HG03432 (cell line): ENCODE measurements at regions not wholly inside any gene's neighbourhood (a gene's known extent, or its start where the extent isn't known, plus 50 kb on each side); places are given as distances from the start of the nearest gene placed in this dataset.
"Not testable (repeated sequence)": the region's sequence is repeated elsewhere in the genome, so short reads cannot be mapped to it uniquely, and the experiment has no call there.

Source experiments
- ATAC-seq: cut with Tn5 transposase; IDR thresholded peaks from one replicate; pipeline ENCODE4 v1.9.1; 2021; ENCODE audit warnings: mild to moderate bottlenecking, moderate library complexity; ENCODE audit not compliant: unreplicated experiment

DNA sequence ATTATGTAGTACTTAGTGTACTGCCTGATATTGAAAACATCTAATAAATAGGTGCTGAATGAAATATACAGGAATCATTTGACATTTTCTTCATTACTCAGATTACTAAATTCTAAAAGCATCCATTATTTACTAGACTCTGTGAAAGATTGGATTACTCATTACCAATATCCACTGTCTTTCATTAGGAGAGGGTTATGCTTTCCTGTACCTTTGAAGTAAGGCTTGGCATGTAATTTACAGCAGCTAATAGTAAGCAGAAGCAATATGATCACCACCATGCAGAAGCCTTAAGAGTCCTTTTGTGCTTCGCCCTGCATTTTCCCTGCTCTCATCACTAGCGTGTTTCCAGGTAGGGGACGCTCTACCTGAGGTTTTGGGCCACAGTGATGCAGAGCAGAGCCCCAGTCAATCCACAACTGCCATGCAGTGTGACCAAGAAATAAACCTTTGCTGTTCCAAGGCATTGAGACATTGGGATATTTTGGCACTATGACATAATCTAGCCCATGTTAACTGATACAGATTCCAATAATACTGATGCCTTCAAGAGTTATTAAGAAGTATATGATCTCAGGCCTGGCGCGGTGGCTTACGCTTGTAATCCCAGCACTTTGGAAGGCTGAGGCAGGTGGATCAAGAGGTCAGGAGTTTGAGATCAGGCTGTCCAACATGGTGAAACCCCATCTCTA, 502.8 kb upstream of the MARCKS start:
- no peak for ATAC-seq

DNA sequence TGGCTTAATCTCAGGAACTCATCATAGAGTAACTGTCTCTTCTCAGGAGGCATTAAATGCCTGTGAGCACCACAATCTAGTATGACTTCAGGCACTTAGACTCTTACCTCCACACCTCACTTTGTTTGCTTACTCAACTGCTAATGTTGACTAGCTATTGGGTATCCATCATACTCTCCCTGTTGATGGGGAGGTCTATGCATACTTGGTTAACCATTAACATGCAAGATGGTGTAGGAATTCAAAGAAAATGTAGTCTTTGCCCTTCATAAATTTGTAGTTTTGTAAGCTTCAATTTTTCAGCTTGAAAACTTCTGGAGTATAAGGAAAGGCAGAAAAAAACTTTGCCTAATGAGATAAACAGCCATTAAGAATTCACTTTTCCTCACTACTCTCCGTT, 501.0 kb upstream of the MARCKS start:
- no peak for ATAC-seq

DNA sequence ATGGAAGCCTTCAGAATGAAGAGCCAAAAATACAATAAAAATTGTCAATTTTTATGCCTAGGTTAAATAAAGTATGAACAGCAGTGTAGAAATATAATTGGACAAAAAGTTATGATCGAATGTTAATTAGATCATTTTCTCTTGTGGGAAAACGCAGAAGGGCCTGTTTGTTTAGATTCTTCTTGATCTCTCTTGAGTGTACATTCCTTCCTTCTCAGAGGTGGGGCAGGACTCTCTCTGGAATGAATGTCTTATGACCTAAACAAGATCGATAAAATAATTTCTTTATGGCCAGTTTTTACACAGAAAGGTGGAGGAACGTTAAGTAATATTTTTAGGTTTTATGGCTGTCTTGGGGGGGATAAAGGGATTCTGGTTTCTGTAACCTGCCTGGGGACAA, 500.1 kb upstream of the MARCKS start:
- ATAC-seq = no peak

DNA sequence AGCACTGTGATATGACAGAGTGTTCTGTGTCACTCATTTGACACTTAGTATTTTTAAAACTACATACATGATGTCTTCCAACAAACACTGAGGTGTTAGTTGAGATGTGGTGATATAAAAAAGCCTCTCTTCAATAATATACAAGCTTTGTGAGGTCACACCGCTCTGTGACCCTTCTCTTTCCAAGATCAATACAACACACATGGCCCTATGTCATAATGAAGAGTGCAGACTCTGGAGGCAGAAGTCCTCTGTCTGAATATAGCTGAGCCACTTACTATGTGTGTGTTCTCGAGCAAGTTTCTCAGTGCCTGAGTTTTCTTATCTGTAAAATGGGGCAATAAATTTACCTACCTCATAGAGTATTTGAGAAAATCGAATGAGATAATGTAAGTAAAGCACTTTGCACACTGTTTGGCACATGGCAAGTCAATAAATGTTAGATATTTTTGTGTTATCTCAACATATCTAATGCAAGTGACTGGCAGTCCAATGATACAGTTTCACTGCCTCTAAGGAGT, 499.0 kb upstream of the MARCKS start:
- no peak for ATAC-seq

DNA sequence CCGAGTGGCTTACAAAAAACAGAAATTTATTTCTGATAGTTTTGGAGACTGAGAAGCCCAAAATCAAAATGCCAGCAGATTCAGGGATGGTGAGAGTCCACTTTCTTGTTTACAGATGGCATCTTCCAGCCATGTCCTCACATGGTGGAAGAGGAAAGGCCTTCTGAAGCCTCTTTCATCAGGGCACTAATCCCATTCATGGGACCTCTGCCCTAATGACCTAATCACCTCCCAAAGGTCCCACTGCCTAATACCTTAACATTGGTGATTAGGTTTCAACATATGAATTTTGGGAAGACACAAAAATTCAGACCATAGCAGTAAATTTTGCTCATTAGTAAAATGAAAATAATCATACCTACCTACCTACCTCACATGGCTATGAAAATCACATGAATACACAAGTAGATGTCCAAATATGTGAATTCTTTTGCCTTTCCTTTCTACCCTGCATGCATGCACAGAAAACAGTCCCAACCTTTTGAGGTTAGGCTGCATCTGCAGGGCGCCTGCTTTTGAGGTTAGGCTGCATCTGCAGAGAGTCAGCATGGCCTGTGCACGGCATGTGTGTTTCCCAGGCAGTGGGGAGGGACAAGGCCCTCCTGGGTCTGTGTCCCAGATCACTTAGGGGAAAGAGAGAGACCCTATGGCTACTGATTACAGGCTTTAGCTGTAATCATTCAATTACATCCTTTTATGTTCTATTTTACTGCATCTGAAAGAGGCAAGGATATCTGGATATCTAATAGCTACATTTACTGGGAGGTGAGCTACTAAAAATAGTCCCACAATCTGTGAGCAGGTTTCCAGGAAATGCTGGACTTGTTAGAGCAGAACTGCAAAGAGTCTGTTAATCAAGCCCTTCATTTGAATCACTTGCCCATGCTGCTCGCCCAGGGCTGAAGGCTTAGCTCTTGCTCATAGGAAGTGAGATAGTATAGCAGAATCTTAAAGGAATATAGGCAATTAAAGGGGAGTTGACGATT, 497.7 kb upstream of the MARCKS start:
- no peak for ATAC-seq

DNA sequence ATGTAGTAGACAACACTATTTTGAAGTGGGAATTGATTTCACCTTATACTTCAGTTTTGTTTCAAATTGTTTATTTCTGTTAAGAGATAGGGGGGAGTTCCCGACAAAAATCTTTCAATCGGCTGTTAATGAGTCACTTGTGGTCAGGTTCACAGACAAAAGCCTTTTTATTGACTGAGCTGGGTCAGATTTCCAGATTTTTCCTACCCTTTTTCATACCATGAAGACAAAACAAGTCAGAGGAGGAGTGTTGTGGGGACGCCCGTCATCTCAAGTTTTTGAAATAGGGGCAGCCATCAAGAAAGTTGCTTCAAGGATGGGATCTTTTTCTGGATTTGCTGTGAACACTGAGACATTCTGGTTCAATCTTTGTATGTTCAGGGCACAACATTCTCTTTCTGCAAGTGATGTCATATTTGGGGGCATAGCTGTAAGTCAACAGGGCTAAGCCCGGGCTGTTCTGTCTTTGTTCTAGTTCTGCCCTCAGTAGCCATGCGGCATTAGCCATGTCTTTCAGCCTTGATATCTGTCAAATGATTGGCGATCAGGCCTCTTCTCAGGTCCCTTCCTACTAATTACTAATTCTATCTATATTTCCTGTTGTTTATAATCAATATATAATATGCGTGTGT, 496.0 kb upstream of the MARCKS start:
- ATAC-seq = no peak

DNA sequence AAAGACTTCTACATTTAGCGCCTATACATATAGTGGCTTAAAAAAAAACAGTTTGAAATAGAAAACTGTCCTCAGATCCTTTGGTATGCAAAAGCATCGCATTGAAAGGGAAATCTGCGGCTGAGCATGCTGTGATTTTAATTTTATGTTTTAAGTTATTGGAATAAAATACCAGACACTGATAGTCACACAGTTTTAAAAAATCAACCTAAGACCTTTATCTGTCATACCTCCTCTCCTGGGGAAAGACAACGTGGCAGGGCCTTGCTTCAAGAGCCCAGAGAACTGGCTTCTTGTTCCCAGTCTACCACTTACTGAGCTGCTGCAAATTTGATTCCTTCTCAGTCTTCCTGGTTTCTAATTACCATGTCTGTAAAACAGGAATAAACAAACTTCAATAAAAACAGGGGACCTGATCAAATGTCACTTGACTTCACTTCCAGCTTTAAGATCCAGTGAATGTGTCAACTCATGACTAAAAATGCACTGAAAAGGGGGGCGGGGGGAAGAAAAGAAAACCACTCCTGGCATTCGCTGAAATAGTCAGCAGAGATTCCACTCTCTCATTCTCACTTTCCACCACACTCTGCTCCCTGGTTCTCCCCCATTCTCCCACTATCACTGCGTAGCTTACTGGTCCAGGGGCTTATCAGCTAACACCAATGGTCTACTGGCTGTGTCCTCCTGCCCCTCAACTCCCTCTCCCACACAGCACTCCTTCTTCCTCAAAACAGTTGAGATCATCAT, 494.7 kb upstream of the MARCKS start:
- no peak for ATAC-seq

DNA sequence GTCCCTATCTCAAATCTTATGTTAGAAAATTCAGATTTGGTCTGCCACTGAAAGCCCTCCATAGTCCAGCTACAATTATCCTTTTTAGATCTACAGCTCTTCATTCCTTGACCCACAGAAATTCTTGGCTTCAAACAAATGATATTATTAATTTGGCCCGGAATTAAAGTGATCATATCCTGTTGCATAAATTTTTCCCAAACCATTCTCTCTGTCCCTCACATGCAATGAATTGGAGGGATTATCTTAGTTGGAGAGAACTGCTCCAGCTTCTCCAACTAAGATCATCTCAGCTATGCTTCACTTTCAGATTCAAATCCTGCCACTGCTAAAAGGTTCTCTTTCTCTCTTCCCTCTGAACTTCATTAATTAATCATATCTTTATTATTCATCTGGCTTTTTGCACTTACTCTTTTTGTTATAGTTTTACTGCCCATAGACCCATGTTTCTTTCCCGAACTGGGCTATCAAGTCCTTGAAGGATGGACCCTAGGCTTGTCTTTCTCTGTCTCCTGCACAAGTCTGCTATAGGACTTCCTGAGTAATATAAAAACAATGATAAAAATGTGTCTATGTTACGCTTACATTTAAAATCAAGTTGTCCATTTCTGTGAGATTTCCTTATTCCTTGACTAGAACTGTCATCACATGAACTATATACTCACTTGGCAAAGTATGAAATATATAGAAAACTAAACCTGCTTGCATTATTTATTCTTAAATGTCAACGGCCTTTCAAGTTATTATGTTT, 493.9 kb upstream of the MARCKS start:
- no peak for ATAC-seq

DNA sequence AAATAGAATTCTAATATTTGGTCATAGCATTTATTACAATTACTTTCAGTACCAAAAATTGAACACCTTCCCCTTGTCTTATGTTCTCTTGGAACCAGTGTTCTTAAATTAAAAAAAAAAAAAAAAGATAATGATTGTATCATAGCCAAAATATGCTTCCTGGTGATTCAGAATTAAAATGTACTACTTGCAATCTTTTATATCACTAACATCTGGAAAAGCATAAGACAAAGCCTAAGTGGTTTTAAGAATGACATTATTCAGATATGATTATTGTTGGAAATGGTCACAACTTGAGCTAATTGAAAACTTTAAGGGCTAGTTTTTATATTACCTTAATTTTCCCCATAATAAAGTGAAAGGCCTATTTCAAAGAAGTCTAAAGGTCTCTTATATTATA, 493.3 kb upstream of the MARCKS start:
- no peak for ATAC-seq

DNA sequence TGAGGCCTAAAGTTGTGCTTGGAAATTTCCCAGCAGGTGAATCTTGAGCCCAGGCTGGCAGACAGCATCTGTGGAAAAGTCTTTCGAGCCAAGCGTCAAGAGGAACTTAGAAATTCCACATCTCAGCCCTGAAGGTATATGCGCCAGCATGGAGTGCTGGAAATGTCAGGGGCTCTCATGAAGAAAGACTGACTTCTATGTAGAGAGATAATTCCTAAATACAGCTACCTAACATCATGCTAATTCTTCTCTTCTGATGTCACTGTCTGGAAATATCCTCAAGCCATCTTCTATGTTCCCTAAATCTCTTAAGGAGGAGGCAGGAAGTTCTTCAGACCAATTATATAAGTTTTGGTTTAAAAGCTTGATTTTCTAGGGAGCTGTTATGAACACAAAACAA, 492.4 kb upstream of the MARCKS start:
- no peak for ATAC-seq

DNA sequence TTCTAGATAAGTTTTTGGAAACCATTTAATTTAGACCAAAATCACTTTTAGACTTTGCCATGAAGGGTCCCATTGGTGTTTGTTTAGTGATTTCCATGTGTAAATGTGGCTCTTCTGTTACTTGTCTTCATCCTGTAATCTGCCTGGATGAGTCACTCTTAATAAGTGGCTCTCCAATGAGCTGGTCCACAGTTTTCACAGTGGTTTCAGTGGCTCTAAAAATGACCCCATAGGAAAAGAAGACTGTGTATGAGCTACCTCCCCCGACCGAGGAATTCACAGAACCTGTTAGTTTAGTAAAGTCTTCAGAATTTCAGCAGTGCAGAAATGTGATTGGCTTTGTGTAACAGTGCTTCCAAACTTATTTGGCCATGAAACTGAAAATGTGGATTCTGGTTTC, 492.0 kb upstream of the MARCKS start:
- ATAC-seq = no peak

DNA sequence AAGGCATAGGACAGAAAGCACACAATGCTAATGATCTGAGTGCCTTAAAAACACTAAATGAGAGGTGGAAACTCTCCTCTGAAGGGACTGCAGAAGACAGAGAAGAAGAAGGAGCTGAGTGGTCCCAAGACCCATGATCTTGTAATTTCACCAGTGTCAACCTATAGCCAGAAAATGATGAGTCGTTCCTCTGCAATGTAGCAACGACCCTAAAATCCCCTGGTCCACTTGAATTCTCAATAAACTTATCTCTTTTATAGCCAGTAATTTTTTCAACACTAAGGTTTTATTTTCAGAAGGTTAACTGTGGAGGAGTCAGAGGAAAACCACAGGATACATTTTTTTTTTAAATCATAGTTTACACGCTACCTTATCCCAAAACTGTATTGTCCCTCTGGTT, 490.6 kb upstream of the MARCKS start:
- no peak for ATAC-seq

DNA sequence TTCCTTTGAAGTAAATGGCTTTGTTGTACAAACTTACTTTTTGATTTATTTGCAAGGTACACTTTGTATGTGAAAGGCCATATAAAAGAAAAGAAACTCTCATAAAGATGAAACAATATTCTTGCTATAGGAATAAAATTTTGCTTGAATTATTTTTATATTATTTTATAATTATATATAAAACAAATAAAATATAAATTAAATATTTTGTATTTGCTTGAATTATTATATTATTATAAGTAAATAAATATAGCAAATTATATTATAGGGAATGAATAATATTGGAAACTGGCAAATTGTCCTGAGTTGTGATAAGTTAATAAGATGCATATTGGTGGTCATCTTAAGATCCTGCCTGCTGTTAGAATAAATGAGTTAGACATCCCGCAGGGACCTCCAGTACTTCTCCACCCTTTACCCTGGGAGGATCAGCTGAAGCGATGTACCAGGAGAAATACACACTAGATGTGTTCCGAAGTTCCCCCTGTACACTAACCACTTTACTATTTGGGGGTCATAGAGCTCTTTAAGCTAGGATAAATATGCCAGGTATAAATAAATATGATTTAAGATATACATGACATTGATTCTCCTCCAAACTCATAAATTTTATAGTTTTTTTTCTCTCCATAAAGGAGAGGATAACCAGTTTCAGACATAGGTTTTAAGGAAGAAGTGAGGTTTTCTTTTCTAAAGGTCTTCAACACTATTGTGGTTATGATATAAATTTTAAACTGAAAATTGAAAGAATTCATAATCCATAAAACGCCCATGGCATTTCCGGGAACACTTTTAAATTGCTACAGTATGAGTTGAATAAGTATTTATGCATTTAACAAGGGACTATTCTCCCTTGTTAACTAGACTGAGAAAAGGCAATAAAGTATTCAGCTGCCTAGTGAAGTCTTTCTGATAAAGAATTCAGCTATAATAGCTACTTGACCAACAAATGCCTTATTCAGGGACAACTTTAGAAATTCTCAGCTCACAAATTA, 486.3 kb upstream of the MARCKS start:
- ATAC-seq = no peak

DNA sequence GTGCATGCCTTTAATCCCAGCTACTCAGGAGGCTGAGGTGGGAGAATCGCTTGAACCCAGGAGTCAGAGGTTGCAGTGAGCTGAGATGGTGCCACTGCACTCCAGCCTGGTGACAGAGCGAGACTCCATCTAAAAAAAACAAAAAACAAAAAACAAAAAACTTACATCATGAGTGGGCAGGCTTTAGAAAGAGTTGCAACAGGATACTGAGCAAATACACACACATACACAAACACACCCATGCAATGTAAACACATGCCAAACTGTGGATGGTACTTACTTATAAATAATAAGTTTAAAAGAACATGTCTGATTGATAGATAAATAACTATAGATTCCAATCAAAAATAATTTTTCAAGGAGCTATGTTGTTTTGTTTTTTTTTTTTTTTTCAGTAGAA, 481.7 kb upstream of the MARCKS start:
- not testable (repeated sequence) for ATAC-seq

DNA sequence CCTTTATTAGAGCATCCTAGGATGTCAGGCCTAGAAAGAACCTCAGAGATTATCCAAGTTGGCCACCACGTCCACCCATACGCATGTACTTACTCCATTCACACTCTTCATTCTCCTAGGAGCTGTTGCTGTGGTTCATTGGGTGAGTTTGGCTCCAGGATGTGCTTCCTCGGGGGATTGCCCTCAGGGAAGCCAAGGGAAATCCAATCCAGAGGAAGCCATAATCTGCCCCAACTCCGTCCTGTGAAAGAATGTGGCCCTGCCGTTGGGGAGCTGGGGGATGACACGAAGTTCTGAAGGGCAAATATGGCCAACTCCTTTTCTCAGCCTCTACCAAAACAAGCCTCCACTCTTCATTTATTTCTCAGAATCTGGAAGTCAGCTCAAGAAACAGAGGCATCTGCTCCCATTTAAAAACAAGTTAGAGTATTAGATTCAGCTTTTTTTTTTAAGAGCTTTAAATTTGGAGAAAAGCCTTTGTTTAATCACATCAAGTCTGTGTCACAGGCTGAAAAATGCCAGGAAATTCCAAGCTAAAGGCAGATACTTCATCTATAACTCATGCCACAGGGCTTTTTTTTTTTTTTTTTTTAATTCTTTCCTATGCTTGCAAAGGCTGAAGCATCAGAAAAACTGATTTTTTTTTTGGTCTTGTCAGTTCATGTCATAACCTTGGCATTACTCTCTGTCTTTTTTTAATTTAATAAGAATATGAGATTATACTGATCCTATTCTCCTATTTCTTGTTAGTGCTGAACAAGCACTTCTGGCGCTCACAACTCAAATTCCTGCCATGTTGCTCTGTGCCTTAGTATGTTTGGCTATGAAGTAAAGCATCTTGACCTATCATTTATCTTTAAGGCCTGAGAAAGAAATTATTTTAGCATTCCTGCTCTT, 480.9 kb upstream of the MARCKS start:
- ATAC-seq = no peak

DNA sequence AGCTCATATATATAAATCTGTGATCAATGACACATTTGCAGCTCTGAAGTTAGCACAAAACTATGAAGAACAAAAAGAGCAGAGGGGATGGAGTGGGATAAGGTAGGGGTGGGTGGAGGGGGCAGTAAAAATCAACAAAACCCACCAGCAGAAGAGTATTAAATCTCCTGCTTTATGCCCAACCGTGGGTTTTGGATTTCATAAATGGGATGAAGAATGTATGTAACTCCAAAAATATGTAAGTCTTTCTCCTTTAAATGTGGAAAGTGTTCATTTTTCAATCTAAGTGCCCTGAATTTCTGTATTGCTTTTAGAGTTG, 480.3 kb upstream of the MARCKS start:
- ATAC-seq = no peak

DNA sequence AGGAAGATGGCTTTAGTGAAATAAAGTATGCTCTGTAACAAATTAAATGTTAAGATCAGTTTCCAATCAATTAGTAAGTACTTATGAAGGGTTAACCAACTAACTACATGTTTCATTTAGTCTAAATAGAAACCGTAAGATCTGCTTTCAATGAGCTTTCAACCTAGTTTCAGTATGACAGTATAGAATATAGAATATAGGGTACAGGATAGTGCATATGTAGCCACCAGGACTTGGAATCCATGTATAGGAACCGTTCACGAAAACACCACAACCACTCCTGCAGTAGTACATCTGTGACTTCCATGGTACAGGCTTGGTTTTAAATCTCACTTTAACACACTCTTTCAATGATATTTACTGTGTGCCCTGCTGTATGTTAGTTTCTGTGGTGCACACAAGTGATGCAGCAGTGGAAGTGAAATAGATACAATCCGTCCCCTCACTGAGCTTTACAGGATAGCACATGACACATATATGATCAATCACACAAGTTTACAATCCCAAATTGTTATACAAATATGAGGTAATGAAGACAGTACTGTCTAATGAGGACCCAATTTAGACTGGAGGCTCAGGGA, 479.7 kb upstream of the MARCKS start:
- peak; percentile 78 for ATAC-seq

DNA sequence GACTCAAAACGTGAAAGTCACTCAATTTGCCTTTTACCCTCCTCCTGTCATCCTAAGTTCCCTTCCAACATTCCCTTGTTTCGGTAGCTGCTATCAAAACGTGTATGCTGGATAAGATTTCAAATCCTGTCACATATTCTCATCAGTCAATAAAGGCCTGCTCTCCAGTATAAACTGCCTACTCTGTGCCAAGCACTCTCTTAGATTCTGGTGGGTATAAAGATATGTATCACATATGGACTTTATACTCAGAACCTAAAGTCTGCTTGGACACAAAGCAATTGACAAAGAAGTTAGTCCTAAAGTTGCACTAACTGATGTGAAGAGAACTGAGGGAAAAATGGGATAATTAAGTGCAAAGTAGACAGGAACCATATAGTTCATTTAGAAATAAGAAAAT, 476.6 kb upstream of the MARCKS start:
- ATAC-seq = no peak
